Spleen (tissue), 11 donors: ENCODE measurements at regions not wholly inside any gene's neighbourhood (a gene's known extent, or its start where the extent isn't known, plus 50 kb on each side); places are given as distances from the start of the nearest gene placed in this dataset.

Experiments
- DNase-seq: peaks from one replicate; pipeline ENCODE4 v3.0.0-alpha.2; 2020
- H3K27ac ChIP-seq, 8 donors: fragments of 200-600 bp; sonication (generic) in 7 of 8; 1 replicate in 4 of 8; 2 replicates in 4 of 8; pipeline versions ENCODE4 v1.5.0 to v1.8.0; 2016 to 2021; ENCODE audit warnings: inconsistent platforms in 4 of 8, mild to moderate bottlenecking in 4 of 8, moderate library complexity in 1 of 8
- H3K27me3 ChIP-seq, 7 donors: fragments of 200-600 bp; sonication (generic) in 6 of 7; replicated peaks in 1 of 7; 1 replicate in 4 of 7; 2 replicates in 3 of 7; pipeline versions ENCODE4 v1.5.0 to v1.8.0; 2016 to 2021; ENCODE audit warnings: inconsistent platforms in 3 of 7, mild to moderate bottlenecking in 1 of 7
- H3K36me3 ChIP-seq, 6 donors: fragments of 200-600 bp; sonication (generic) in 5 of 6; 1 replicate in 4 of 6; 2 replicates in 2 of 6; pipeline versions ENCODE4 v1.5.0 to v1.8.0; 2016 to 2021; ENCODE audit warnings: inconsistent platforms in 2 of 6
- H3K4me1 ChIP-seq, 6 donors: fragments of 200-600 bp; sonication (generic) in 5 of 6; 1 replicate in 3 of 6; 2 replicates in 3 of 6; pipeline versions ENCODE4 v1.5.0 to v1.8.0; 2016 to 2021; ENCODE audit warnings: inconsistent platforms in 3 of 6
- H3K4me3 ChIP-seq, 8 donors: fragments of 200-600 bp; sonication (generic) in 7 of 8; 1 replicate in 4 of 8; 2 replicates in 4 of 8; pipeline versions ENCODE4 v1.5.0 to v1.8.0; 2016 to 2021; ENCODE audit warnings: inconsistent platforms in 4 of 8, mild to moderate bottlenecking in 4 of 8, moderate library complexity in 2 of 8
- H3K9me3 ChIP-seq, 8 donors: fragments of 200-600 bp; sonication (generic) in 7 of 8; 1 replicate in 4 of 8; 2 replicates in 4 of 8; pipeline versions ENCODE4 v1.5.0 to v1.8.0; 2016 to 2021; ENCODE audit warnings: inconsistent platforms in 4 of 8
- CTCF ChIP-seq, 11 experiments: fragments of 200-600 bp in 7 of 11; fragments of 450-650 bp in 4 of 11; sonication (generic) in 4 of 11; IDR thresholded peaks in 8 of 11; conservative IDR thresholded peaks in 3 of 11; 1 replicate in 7 of 11; 2 replicates in 4 of 11; pipeline versions ENCODE4 v1.4.0 to v1.8.0; 2016 to 2021; ENCODE audit warnings: antibody characterized with exemption in 11 of 11, inconsistent platforms in 4 of 11, mild to moderate bottlenecking in 1 of 11
- POLR2A ChIP-seq, 3 donors: fragments of 450-650 bp; IDR thresholded peaks; one replicate each; pipeline ENCODE4 v1.5.1; 2017; ENCODE audit warnings: antibody characterized with exemption in 3 of 3, mild to moderate bottlenecking in 1 of 3
- POLR2AphosphoS5 ChIP-seq, 3 donors: sonication (generic); formaldehyde crosslinking; IDR thresholded peaks; one replicate each; pipeline ENCODE4 v1.5.1; 2017; ENCODE audit warnings: antibody characterized with exemption in 3 of 3
- WGBS, 5 donors: extraction: QIAGEN DNeasy Blood & Tissue Kit in 3 of 5; methylation state at CpG; one replicate each; pipeline versions ENCODE4 v1.1.5 to v1.1.7; 2013 to 2018; 5-methylcytosine and 5-hydroxymethylcytosine counted together
- intact Hi-C: fragments of 100-400 bp; cut with DNase I; formaldehyde crosslinking; loops from one replicate; pipeline ENCODE4 v1.15.0; 2023; ENCODE audit warnings: low total_unique reads
- donor health status: healthy with polysubstance abuse.
- donor health status: DM: no; HTN: no; CAD: no; lungs with moderate emphysema.
- donor health status: DM: no; HTN: no; CAD: no.
- donor health status: Bipolar disorder and iron deficiency.
- donor health status: healthy.
- donor health status: DM: no; HTN: no; CAD: no.
- donor health status: DM: yes; HTN: yes; CAD: no.

- H3K4me1 ChIP-seq: peaks cover 28 to 78% (median 57%) of the 10 kb centered on the region in 6 donors
- H3K27me3 ChIP-seq: no peaks in the 10 kb centered on the region
- no peak for DNase-seq
- peak overlapping the region in 1 of 8 donors; percentile 37 for H3K4me3 ChIP-seq
- intact Hi-C loops: no loop called here
- peak overlapping the region; percentile 4 to 85 (median 78) for H3K27ac ChIP-seq
- H3K36me3 ChIP-seq: no peaks in the 10 kb centered on the region
- no peaks in the 10 kb centered on the region for H3K9me3 ChIP-seq
- 62 to 68% (median 67%) methylated on average over 4 of the region's 4 CpGs for WGBS, 5 donors
- no peak for TF ChIP-seq POLR2A (IDR thresholded peaks at IDR 0.05)
- no peak for TF ChIP-seq POLR2AphosphoS5 (IDR thresholded peaks at IDR 0.05)
- no peak for TF ChIP-seq CTCF (IDR thresholded peaks at IDR 0.05 in 8 of 11, conservative IDR thresholded peaks at IDR 0.05 in 3 of 11)
Measured at GRCh38 chr12:46459111-46459510, 86.5 kb upstream of the SLC38A2 start.

GRCh38 chr12:46458500-46459102, 86.0 kb upstream of the SLC38A2 start:
- intact Hi-C loops: no loop called here
- no peak for DNase-seq
- Histone ChIP-seq H3K4me1 (peaks cover 28 to 78% (median 57%) of the 10 kb centered on the region in 6 donors), H3K27ac (peak overlapping the region in 7 of 8 donors; percentile 4 to 85 (median 80)), H3K27me3 (no peaks in the 10 kb centered on the region), H3K36me3 (no peaks in the 10 kb centered on the region), H3K9me3 (no peaks in the 10 kb centered on the region), H3K4me3 (no peak overlapping the region)
- 43 to 65% (median 56%) methylated on average over 3 of the region's 3 CpGs for WGBS, 5 donors
- TF ChIP-seq POLR2AphosphoS5 (IDR thresholded peaks at IDR 0.05) (no peak), CTCF (IDR thresholded peaks at IDR 0.05 in 8 of 11, conservative IDR thresholded peaks at IDR 0.05 in 3 of 11) (no peak), POLR2A (IDR thresholded peaks at IDR 0.05) (no peak)

- no peaks in the 10 kb centered on the region for H3K9me3 ChIP-seq
Measured at GRCh38 chr12:46457958-46458357, 85.4 kb upstream of the SLC38A2 start.

More at GRCh38 chr12:46457958-46458357, 85.4 kb upstream of the SLC38A2 start:
- H3K36me3 ChIP-seq: no peaks in the 10 kb centered on the region
- no peak overlapping the region for H3K4me3 ChIP-seq
- no peak for TF ChIP-seq CTCF (IDR thresholded peaks at IDR 0.05 in 8 of 11, conservative IDR thresholded peaks at IDR 0.05 in 3 of 11)
- no peak for TF ChIP-seq POLR2A (IDR thresholded peaks at IDR 0.05)
- no peak for TF ChIP-seq POLR2AphosphoS5 (IDR thresholded peaks at IDR 0.05)
- no peak for DNase-seq
- no peaks in the 10 kb centered on the region for H3K27me3 ChIP-seq
- intact Hi-C loops: no loop called here
- peaks cover 28 to 78% (median 57%) of the 10 kb centered on the region in 6 donors for H3K4me1 ChIP-seq
- 94 to 100% (median 99%) methylated on average over 2 of the region's 2 CpGs for whole genome bisulfite sequencing, 5 donors
- H3K27ac ChIP-seq: peak overlapping the region in 3 of 8 donors; percentile 77 to 85 (median 84)
